ENCODE measurements at regions not wholly inside any gene's neighbourhood (a gene's known extent, or its start where the extent isn't known, plus 50 kb on each side); places are given as distances from the start of the nearest gene placed in this dataset.

DNA sequence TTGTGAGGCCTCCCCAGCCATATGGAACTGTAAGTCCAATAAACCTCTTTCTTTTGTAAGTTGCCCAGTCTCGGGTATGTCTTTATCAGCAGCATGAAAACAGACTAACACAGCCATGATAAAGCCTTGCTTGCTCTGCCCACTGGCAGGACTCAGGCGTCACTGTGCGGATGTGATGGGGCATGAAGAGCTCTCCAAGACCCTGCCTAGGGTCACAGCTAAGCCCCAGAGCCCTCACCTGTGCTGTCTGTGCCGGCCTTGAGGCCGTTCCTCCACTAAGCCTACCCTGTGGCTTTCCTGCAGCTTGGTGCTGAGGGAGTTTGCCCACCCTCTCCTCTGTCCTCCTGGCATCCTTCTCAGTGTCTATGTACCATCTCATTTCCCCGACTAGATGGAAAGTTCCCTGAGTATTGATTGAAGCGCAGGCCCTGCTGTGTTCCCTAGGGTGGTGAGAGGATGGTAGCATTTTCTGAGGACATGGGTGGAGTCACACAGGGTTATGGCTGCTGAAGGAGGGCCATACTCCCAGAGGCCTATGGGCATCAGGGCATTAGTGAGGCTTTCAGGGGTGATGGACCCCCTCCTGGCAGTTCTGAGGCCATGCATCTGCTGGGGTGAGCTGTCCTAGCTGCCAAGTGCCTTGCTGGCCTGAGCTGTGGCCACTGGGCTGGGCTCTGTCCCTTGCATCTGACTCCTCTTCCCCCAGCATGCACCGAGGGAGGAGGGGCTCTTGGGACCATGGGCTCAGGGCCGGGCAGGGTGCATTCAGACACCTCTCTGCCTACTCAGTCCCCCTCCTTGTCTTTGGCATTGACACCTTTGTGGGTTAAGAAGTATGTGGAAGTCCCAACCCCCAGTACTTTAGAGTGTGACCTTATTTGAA, 75.3 kb downstream of the TEX29 start:
- TF ChIP-seq, protein P1, sequence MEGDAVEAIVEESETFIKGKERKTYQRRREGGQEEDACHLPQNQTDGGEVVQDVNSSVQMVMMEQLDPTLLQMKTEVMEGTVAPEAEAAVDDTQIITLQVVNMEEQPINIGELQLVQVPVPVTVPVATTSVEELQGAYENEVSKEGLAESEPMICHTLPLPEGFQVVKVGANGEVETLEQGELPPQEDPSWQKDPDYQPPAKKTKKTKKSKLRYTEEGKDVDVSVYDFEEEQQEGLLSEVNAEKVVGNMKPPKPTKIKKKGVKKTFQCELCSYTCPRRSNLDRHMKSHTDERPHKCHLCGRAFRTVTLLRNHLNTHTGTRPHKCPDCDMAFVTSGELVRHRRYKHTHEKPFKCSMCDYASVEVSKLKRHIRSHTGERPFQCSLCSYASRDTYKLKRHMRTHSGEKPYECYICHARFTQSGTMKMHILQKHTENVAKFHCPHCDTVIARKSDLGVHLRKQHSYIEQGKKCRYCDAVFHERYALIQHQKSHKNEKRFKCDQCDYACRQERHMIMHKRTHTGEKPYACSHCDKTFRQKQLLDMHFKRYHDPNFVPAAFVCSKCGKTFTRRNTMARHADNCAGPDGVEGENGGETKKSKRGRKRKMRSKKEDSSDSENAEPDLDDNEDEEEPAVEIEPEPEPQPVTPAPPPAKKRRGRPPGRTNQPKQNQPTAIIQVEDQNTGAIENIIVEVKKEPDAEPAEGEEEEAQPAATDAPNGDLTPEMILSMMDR (IDR thresholded peaks at IDR 0.05) = no peak
- no peak for TF ChIP-seq EZH2 (IDR thresholded peaks at IDR 0.05)
- TF ChIP-seq EZH2phosphoT487 (IDR thresholded peaks at IDR 0.05) = no peak
